ENCODE measurements at regions not wholly inside any gene's neighbourhood (a gene's known extent, or its start where the extent isn't known, plus 50 kb on each side); places are given as distances from the start of the nearest gene placed in this dataset.

DNA sequence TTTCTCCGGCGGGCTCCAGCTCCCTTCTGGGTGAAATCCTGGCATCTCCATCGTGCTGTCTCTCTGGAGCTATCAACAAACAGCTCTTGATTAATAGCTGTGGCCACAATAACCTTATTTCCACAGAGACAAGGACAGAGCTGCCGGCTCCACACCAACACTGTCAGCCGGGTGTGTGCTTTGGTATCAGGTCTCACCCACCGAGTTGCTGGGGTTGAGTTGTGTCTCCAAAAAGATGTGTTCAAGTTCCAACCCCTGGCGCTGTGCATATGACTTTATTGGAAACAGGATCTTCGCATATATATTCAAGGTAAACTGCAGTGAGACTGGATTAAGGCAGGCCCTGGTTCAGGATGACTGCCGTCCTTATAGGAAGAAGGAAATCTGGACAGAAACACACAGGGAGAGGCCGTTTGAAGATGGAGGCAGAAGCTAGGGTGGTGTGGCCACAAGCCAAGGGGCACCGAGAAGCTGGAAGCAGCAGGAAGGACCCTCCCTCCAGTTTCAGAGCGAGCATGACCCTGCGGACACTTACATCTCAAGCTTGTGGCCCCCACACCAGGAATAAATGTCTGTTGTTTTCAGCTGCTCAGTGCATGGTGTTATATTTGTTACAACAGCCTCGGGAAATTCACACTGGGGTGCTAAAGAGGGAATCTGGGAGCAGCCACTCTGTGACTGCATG is 88.4 kb upstream of the TMPRSS2 start:
- DNase-seq (ENCODE audit: low read depth in 4 of 4, low spot score in 3 of 4) = no peak

- DNase-seq (ENCODE audit: low read depth in 4 of 4, low spot score in 3 of 4) = no peak
Observed at GRCh38 chr21:41594268-41594667, 86.3 kb upstream of the TMPRSS2 start.

DNA sequence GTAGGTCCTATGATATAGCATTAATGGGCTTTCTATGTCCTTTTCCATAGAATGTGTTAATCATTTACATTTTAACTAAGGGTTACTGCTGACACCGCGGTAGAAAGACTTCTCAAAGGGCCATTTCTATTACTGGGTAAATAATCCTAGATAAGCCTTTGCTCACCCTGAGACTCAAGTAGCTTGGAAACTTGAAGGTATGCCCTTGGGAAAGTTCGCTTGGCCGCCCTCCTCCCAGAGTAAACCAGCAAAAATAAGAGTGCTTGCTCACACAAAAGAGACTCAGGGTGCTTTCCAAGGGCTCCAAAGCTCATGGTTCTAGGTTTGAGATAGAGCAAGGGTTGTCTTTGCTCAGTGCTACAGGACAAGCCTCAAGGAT is 85.8 kb upstream of the TMPRSS2 start:
- no peak for DNase-seq (ENCODE audit: low read depth in 4 of 4, low spot score in 3 of 4)

- no peak for DNase-seq (ENCODE audit: low read depth in 4 of 4, low spot score in 3 of 4)
Observed at GRCh38 chr21:41593051-41593759, 85.2 kb upstream of the TMPRSS2 start.

DNA sequence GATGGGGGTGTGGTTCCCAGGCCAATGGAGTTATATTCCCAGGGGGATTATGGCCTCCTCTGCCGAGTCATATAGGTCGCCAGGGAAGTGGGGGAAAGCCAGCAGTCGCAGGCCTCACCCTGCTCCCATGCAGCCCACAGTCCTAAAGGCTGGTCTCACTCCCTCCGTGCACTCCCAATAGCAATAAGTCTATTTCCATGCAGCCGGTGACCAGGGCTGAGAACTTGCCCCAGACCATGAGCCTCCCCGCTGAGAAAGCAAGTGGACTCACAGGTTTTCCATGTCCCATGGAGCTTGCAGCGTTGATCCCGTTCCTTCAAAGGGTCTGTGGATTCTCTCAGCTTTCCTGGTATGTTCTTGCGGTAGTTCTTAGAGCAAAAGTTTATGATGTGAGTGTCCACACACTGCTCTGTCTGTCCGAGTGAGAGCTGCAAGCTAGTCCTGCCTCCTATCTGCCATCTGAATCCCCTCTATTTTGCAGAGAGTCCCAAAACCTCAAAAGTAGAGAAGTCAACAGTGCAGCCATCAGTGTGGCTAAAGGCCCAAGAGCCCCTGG is 81.7 kb upstream of the TMPRSS2 start:
- DNase-seq (ENCODE audit: low read depth in 4 of 4, low spot score in 3 of 4) = no peak

DNA sequence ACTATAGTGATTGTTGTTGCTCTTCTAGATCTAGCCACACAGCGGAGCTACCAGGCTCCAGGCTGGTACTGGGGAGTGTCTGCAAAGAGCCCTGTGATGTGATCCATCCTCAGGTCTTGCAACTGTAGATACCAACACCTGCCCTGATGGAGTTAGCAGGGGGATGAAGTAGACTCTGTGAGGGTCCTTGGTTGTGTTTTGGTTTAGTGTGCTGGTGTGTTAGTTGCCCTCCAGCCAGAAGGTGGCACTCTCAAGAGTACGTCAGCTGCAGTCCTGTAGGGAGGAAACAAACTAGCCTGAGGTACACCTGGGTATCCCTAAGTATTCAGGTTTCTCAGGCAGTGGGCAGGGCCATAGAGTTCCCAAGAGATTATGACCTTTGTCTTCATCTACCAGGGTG is 81.2 kb upstream of the TMPRSS2 start:
- DNase-seq (ENCODE audit: low read depth in 4 of 4, low spot score in 3 of 4) = no peak

DNA sequence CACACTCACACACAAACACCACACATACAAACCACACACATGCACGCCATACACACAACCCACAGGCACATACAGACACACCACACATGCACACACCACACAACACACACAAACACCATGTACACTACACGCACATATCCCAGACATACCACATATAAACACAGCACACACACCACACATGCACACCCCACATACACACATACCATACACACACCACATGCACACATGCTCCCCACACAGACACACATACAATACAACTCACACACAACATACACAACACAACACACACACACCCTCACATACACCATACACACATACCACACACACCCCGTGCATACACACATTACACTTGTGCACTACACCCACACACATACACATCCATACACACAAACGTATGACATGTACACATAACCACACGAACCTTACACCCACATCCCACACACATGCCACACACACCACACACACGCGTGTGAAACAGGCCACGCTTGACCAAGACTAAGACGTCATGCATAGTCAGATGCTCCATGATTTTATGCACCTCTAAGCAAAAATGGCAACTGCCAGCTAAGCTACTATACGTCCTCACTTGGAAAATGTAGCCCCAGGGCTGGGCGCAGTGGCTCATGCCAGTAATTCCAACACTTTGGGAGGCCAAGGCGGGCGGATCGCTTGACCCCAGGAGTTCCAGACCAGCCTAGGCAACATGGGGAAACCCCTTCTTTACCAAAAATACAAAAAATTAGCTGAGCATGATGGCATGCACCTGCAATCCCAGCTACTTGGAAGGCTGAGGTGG is 77.4 kb upstream of the TMPRSS2 start:
- no peak for DNase-seq (ENCODE audit: low read depth in 4 of 4, low spot score in 3 of 4)

- DNase-seq (ENCODE audit: low read depth in 4 of 4, low spot score in 3 of 4) = no peak
Observed at GRCh38 chr21:41584603-41585176, 76.7 kb upstream of the TMPRSS2 start.

GRCh38 chr21:41583274-41583790 is 75.4 kb upstream of the TMPRSS2 start:
- no peak for DNase-seq (ENCODE audit: low read depth in 4 of 4, low spot score in 3 of 4)

- no peak for DNase-seq (ENCODE audit: low read depth in 4 of 4, low spot score in 3 of 4)
Observed at GRCh38 chr21:41582866-41583265, 74.9 kb upstream of the TMPRSS2 start.

- DNase-seq (ENCODE audit: low read depth in 4 of 4, low spot score in 3 of 4) = no peak
Observed at GRCh38 chr21:41582298-41582840, 74.4 kb upstream of the TMPRSS2 start.

DNA sequence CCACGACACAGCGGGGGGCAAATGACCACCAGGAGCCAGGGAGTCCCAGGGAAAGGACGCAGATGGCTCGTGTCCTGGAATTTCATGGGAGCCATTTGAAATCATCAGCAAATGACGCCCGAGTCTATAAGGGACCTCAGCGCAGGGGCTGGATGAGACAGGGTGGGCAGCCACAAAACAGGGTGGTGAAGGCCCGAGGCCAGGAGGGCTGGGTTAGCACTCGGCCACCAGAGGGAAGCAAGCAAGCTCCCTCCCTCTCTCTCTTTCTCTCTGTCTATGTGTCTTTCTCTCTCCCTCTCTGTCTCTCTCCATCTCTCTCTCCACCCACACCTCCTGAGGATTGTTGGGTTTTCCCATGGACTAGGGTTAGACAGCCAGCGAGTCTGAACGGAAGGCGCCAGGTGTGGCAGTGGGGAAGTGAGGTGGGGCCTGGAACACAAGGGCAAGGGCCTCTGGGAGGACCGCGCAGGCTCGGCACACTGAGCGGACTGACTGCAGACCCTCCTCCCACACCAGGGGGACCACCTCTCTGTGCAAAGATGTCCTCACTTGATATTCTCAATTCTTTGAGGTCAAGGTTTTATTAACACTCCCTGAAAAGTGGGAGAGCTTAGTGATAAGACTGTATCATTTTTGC is 73.8 kb upstream of the TMPRSS2 start:
- DNase-seq (ENCODE audit: low read depth in 4 of 4, low spot score in 3 of 4) = no peak

DNA sequence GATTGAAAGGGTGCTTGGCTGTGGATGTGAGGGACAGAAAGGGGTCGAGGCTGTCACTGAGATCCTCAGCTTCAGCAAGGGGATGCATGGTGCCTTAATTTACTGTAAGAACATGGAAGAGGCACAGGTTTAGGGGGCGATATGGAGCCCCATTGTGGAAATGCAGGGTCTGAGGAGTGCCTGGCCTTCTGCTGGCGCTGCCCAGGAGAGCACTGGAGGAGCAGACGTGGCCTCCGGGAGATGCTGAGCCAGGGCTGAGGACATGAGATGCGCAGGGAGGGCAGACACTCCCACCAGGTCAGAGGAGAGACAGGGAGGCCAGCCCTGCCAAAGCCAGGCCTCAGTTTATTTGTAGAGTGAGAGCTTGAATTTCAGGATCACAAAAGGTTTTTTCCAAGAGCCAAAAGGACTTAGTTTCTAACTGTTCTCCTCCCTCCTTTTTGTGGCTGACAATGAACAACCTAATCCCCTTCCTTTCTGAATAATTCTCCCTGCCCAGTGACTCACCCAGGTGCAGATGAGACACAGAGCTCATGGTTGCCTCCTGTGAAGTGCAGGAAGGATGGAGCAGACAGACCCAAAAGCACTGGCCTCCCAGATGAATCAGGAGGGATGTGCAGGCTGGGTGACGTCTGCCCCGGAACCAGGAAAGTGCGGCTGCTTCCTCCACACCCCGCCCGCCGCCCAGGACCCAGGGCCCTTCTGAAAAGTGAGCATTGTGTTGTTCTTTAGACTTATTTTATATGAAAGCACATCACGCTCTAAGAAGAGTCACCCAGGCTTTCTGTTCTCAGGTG is 73.0 kb upstream of the TMPRSS2 start:
- no peak for DNase-seq (ENCODE audit: low read depth in 4 of 4, low spot score in 3 of 4)

GRCh38 chr21:41579692-41580091 is 71.7 kb upstream of the TMPRSS2 start:
- no peak for DNase-seq (ENCODE audit: low read depth in 4 of 4, low spot score in 3 of 4)

GRCh38 chr21:41578716-41579115 is 70.8 kb upstream of the TMPRSS2 start:
- DNase-seq (ENCODE audit: low read depth in 4 of 4, low spot score in 3 of 4) = no peak

DNA sequence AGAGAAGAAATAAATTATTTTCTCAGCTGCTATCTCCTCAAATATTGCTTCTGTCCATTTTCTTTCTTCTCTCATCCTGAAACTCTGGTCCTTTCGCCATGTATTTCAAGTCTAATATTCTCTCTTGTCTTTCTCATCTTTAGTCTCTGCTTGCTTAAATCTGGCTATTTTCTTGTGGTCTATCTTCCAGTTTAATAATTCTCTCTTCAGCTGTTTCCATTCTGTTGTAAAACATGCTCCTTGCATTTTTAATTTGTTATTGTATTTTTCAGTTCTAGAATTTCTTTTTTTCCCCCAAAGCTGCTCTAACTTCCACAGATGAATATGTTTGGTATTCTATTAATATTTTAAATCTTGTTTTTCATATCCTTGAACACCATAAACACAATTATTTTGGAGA is 70.1 kb upstream of the TMPRSS2 start:
- DNase-seq (ENCODE audit: low read depth in 4 of 4, low spot score in 3 of 4) = no peak

DNA sequence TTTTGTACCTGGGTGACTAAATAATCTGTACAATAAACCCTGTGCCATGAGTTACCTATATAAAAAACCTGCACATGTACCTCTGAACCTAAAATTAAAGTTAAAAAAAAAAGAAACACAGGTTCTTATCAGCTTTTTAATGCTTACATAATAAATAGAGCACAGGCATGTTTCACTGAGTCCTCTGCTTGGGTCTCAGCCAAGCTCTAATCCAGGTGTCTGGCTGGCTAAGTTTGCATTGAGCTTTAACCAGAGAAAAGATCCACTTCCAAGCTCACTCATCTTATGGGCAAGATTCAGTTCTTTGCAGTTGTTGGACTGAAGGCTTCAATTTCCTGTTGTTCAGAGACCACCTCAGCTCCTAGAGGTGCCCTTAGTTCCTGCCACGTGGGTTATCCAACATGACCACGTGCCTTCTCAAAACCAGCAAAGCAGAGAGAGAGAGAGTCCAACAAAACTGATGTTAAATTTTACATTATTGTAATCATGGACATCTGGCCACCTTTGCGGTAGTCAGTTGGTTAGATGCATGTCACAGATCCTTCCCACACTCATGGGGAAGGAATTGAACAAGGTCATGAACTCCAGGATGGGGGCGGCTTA is 68.2 kb upstream of the TMPRSS2 start:
- no peak for DNase-seq (ENCODE audit: low read depth in 4 of 4, low spot score in 3 of 4)

- DNase-seq (ENCODE audit: low read depth in 4 of 4, low spot score in 3 of 4) = no peak
Observed at GRCh38 chr21:41573902-41574690, 66.1 kb upstream of the TMPRSS2 start.
